ENCODE measurements at regions not wholly inside any gene's neighbourhood (a gene's known extent, or its start where the extent isn't known, plus 50 kb on each side); places are given as distances from the start of the nearest gene placed in this dataset.
"Not testable (repeated sequence)": the region's sequence is repeated elsewhere in the genome, so short reads cannot be mapped to it uniquely, and the experiment has no call there.

DNA sequence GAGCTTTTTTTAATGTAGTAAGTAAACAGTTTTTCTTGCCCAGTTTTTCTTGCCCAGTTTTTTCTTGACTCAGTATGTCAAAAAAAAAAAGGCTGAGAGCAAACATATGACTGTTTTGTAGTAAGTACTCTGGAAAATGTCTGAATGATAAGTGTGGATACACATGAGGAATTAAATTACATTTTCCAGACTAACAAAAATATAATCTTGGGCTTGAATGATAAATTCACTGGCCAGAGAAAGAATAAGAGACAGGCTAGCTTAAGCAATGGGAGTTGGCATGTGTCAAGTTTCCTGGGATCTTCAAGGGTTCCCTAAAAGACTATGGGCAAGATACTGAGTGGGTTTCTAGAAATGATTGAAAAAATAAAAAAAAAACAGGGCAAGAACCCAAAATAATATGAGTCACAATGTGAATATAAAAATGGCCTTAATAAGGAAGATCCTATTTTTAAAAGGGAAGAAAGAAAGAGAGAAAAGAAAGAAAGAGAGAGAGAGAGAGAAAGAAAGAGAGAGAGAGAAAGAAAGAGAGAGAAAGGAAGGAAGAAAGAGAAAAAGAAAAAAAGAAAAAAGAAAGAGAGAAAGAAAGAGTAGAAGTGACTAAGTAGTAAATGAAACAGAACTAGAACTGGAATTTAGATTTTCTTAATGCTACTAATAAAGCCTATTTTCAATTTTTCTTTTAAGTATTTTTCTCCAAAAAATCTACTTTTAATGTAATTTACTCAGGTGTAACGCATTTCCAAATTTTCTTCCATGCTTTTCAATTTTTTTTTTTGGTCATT lies 60.2 kb downstream of the TFPI2 start:
- DNase-seq (ENCODE audit: low spot score): no peak

DNA sequence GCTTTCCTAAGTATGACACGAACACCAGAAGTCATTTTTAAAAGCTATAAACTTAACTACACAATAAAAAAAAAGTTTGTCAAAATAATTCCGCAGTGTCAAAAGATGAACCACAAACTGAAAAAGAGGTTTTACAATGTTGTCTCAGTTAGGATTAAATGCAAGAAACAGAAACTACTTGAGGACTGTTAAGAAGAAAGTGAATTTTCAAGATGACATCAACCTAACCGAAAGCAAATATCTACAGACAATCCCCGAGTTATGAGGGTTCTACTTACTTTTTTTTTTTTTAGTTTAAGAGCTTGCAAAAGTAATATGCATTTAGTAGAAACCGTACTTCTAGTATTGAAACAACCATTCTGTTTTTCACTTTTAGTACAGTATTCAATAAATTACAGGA lies 62.3 kb downstream of the TFPI2 start:
- no peak for DNase-seq (ENCODE audit: low spot score)

DNA sequence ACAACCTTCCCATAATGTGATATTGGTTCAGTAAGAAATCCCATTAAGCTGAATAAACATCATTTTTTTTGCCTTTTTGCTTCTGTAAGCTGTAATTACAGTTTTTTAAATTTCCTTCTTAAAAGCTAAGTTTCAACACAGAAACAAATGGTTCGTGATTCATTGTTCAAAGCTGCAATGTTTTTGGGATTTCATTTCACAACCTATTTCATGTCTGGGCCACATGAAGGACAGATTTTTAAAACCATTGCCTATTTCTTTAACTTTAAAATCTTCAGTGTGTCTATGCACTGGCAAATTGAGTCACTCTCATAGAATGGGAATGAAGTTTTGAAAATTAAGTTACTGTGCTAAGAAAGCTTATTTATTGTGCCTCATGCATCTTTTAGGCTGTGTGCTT lies 66.9 kb downstream of the TFPI2 start:
- DNase-seq (ENCODE audit: low spot score): no peak

DNA sequence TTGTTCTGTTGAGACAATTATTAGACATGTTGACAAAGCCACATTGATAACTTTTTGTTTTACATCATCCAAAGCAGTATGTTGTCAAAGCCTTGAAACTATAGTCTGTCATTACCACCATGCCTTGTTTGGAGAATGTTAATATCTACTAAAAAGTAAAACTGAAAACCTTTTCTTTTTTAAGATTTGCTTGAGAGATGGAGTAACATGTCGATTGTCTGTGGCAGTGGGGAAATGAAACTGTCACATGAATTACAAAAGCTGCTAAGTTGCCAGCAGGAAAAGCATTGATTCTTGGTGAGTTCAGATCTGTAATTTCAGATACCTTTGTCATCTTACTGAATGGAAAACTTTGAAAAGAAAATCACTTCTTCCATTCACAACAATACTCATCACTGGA lies 69.1 kb downstream of the TFPI2 start:
- DNase-seq (ENCODE audit: low spot score): no peak

DNA sequence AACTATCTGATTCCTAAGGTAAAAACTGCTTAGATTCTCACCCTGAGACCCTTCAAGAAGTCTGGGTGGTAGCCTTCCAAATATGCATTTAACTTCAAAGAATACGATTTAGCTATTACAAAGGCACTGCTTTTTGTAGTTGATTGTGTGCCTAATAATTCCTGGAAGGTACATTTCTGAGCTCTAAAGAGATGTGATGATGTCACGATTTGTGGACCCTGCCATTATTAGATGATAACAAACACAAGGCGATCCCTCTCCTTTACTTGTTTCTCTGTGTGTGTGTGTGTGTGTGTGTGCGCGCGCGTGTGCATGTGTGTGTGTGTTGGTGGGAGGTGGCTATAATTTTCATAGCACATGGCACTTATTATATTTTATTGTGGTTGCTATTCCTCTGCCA lies 70.9 kb downstream of the TFPI2 start:
- DNase-seq (ENCODE audit: low spot score): no peak

DNA sequence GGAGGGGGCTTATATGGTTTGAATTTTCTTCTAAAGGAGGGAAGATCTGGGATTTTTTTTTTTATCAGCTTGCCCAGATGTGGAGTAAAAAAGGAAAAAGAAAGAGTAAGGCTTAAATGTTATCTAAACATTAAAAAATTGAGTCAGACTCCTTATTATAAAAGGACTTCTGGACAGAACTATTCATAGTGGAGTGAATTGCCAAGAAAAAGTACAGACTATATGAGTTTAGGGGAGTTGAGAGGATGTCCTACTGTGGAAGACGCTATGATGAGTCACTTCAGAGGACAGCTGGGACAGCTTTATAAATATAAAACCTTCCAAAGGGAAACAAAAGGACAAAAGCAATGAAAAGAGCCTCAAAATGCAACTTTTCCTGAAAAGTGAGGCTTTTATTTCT lies 73.0 kb downstream of the TFPI2 start:
- DNase-seq (ENCODE audit: low spot score): no peak

DNA sequence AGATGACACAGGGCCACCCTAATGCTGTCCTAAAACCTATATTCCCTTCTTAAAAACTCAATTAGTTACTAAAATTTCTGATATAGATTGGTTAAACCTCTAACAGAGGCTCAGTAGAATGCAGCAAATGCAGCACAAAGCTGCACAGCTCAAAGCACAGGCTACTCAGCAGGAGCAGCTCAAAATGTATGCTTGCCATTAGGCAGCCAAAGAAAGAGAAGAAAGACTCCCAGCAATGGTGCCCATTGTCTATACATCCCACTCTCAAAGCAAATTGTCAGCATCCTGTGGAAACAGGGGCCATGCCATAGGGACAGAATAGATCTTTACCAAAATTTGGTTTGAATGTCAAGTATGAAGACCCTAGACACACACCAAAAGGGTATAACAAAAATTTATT lies 73.5 kb downstream of the TFPI2 start:
- no peak for DNase-seq (ENCODE audit: low spot score)

DNA sequence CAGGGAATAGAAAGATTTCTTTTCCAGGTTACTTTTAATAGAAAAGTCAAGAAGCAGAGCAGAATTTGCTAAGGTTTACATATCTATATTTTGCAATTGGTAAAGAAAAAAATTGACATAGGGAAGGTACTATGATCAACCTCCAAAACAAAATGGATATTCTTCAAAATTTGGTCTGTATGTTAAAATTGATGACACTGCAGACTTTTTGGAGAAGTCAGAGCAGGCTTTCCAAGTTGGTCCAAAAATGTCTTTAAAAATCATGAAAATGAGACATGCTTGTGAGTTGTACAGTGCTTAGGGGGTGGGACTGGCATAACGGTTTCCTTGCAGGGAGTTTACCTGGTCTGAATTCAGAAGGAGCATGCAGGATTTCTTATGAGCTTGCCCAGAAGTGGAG lies 77.0 kb downstream of the TFPI2 start:
- DNase-seq (ENCODE audit: low spot score): no peak

DNA sequence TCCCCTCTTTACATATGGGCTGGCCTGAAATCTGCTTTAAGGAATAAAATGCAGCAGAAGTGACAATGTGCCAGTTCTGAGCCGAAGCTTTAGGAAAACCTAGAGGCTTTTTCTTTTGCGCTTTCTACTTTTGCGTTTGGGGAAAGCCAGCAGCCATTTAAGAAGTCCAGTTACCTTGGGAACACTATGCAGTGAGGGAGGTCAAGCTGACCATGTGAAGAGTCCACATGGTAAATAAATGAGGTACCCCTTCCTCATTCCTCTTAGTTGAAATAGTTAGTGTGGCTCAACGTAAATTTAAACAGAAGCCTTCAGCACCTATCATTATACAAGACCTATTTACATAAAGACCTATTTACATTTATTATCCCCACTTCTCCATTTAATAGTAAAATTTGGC lies 78.5 kb downstream of the TFPI2 start:
- no peak for DNase-seq (ENCODE audit: low spot score)

DNA sequence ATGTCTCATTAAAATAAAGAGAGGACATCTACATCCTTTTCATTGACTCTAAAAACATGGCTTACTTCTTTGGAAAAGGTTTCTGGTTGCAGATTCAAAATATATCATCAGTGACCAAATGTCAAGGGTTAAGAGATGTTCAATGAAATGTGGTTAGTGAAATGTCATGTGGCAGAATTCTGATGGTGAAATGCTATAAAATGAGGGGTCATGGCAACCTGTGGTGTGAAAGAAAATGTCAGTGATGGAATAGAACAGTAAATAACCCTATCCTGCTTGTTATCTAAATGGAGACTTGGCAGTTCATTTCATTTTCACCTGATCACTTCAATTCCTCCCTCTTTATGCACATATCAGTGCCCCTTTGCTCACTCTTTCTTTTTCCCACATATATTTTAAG lies 79.4 kb downstream of the TFPI2 start:
- DNase-seq (ENCODE audit: low spot score): no peak

DNA sequence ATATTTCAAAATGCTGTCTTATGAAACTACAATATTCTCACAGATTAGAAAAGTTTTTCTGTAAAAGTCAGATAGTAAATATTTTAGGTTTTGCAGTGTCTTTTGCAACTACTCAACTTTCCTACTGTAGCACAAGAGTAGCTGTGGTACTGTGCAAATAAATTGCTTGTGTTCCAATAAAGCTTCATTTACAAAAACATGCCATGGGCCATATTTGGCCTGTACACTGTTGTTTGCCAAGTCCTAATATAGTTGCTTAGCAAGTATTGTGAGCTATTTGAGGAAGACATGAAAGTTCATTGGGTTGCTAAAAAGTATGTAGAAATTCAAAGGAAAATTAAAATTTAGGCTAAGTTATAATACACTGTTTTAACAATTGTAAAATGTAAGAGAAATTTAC lies 80.0 kb downstream of the TFPI2 start:
- no peak for DNase-seq (ENCODE audit: low spot score)

DNA sequence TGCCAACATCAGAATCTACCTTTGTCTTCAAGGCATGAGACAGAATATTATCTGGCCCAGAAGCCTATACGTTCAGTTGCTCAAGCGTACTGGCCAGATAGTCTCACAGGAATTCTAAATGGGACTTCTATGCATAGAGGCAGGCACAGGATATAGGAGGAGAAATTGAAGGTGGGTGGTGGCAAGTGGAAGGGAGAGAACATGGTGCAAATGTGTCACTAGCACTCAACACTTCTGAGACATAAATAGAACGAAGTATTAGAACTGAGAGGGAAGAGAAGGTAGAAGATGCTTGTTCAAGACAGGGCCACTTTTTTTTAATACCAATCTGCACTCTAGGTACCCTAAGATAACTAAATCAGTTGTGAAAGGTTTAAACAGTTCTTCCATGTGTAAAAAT lies 85.8 kb downstream of the TFPI2 start:
- no peak for DNase-seq (ENCODE audit: low spot score)

DNA sequence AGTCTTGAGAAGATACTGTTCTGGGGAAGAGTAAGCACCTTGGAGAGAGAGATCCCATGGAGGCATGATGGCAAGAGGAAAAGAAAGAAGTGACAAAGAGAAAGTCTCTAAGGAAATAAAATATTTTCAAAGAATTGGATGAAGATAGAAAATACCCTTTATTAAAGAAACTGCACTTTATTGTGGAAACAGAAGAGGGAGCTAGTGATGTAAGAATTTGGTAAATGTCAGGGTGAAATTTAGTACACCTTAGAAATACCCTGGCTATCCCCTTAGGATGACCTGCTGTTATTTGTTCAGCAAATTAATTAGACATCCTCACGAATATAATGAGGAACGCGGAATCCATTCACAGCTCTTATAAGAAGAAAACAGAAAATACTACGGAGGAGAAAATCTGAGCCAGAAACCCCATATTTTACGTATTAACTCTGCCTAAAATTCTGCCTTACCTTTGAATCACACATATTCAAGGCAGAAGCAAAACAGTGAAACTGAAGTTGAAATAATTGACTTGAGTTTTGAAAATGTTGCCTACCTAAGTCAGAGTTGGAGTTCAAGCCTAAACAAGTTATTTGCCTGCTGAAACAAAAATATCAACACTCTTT lies 90.7 kb downstream of the TFPI2 start:
- DNase-seq (ENCODE audit: low spot score): peak; percentile 42

DNA sequence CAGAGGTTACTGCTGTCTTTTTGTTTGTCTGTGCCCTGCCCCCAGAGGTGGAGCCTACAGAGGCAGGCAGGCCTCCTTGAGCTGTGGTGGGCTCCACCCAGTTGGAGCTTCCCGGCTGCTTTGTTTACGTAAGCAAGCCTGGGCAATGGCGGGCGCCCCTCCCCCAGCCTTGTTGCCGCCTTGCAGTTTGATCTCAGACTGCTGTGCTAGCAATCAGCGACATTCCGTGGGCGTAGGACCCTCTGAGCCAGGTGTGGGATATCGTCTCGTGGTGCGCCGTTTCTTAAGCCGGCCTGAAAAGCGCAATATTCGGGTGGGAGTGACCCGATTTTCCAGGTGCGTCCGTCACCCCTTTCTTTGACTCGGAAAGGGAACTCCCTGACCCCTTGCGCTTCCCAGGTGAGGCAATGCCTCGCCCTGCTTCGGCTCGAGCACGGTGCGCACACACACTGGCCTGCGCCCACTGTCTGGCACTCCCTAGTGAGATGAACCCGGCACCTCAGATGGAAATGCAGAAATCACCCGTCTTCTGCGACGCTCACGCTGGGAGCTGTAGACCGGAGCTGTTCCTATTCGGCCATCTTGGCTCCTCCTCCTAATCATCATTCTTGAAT lies 97.4 kb downstream of the TFPI2 start:
- DNase-seq (ENCODE audit: low spot score): not testable (repeated sequence)

DNA sequence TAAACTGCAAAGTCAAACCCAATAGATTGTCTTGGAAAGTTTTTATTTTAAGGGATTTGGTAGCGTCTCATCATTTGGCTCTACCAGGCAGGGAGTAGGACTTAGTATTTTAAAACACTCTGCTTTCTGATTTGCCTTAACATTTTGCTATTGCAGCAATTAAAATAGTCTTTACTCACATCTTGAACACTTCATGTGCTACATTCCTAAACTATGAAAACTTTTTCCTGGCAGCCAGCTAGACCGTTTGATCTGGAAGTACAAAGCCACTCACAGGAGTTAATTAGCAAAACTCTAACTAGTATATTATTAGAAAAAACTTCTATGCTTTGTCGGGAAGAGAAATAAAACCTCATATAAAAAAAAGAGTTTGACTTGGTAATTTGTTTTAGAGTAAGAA lies 111.4 kb downstream of the TFPI2 start:
- no peak for DNase-seq (ENCODE audit: low spot score)

DNA sequence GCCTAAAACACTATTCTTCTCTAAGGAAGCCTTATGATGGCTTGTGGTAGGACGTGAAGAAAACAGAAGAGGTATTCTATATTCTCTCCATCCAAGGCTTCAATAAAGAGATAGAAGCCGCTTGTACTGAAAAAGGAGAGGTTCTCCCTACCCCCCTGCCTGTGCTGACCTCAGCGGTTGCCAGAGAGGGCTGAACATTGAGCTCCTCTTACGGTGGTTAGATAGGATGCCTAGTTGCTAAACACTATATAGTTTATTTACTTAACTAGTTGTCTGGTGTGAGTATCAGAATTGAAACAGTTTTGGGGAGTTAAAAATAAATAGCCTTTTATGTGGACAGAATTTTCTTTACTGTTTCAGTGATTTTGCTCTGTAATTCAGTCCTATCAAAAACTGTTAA lies 112.2 kb downstream of the TFPI2 start:
- no peak for DNase-seq (ENCODE audit: low spot score)

DNA sequence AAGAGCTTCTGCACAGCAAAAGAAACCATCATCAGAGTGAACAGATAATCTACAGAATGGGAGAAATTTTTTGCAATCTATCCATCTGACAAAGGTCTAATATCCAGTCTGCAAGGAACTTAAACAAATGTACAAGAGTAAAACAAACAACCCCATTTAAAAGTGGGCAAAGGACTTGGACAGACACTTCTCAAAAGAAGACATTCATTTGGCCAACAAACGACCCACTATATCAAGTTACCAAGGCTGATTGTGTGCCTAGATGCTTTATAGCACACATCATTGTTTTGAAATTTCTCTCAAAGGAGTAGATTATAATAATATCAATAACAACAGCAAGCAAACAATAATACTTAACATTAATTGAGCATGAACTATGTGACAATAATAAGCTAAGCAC lies 117.1 kb downstream of the TFPI2 start:
- no peak for DNase-seq (ENCODE audit: low spot score)

DNA sequence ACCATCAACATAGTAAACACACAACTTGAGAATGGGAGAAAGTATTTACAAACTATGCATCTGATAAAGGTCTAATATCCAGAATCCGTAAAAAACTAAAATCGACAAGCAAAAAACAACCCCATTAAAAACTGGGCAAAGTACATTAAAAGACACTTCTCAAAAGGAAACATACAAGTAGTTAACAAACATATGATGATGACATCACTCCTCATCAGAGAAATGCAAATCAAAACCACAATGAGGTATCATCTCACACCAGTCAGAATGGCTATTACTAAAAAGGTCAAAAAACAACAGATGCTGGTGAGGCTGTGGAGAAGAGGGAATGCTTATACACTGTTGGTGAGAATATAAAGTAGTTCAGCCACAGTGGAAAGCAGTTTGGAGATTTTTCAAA lies 125.1 kb downstream of the TFPI2 start:
- no peak for DNase-seq (ENCODE audit: low spot score)

DNA sequence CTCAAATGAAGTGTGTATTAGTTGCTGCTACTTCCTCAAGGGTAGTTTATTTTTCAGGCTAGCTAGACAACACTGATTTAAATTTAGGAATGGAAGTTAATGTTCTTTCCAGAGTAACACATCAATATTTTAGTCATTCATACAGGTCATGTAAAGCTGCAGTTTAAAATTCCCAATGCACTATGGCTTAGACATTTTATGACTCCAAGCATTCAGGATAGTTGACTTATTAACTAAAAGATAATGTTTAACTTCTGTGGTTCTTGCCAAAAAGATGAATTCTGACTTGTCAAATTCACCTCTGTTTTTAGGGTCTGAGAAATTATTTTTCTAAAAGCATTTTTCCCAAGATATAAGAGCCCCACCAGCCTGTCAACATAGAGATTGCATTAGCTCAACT lies 131.9 kb downstream of the TFPI2 start:
- DNase-seq (ENCODE audit: low spot score): no peak

DNA sequence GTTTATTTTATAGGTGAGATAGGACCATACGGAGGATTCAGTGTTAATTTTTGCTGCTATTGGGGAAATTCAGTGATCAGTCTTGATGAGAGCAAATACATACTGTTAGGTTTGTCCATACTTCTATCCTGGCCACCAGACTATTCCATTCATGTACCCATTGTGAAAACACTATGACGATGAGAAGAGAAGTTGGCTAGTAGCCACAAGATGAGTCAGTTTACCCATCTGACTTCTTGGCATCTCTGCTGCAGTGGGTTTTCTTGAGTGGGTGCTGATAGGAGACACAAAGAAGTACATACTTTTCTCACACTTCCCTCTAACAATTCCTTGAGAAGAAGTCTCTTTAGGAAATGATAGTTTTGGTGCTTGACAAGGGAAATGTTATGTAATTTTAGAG lies 133.1 kb downstream of the TFPI2 start:
- peak; percentile 23 for DNase-seq (ENCODE audit: low spot score)

DNA sequence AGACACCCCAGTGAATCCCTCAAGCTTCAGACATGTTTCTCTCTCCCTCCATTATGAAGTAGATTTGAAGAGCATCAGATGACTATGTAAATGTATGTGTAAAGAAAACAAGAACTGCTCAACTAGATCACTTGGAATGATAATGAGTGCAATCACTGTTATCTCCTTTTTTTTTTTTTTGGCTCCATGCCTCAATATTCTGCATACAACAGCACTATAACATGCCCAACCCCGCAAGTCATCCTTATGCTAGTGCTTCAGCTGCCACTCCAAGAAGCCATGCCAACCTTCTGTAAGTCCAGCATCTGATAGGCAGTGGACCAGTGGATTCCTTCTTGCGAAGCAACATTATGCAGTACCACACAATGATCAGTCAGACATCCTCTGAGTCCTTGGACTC lies 133.7 kb downstream of the TFPI2 start:
- DNase-seq (ENCODE audit: low spot score): no peak

DNA sequence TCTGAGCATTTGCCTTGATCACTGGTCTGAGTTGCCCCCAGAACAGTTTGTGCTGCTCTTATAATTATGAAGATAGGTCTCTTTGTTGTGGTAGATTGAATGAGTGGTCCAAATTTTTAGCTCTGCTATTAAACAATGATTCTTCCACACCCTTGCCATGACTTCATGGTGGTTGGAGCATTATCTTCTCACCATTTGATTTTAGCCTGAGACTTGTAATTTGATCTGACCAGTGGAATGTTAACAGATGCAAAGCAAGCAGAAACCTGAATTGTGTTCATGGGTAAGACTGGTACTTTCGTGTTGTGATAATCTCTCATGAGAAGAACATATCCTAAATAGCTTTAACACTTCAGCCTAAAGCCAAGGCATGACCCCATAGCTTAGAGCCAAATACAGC lies 139.1 kb downstream of the TFPI2 start:
- DNase-seq (ENCODE audit: low spot score): no peak

DNA sequence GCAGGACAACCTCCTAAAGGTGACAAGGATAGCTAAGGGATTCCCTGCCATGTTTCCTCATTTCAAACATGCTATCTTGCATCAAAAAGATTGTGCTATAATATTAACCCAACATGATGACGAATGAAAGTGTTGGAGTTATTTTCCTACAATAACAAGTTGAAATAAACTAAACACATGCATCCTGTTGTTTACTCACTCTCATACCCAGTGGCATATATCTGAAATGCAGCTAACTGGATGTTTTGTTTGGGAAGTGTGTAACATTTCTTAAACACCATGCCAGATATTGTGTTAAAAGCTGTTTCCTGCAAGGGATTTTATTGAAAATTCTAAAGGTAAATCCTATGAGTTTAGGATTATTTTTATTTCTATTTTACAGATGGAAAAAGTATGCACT lies 139.6 kb downstream of the TFPI2 start:
- DNase-seq (ENCODE audit: low spot score): no peak

DNA sequence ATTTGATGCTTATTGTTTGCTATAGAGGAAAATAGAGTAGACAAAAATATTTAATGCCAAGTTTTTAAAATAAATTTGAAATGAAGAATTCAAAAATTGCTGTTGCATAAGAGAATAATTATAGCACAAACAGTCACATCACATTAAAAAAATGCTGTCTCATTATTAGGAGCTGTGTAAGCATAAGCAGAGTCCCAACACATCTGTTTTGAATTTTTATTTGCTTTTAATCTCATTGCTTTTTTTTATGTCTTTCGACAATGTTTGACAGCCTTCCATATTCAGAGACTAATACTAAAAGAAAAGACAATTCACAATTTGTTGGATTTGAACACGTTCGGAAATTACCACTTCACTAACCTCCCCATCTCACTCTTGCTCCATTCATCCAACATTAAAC lies 143.5 kb downstream of the TFPI2 start:
- DNase-seq (ENCODE audit: low spot score): no peak
